GM18520 (cell line): ENCODE measurements at regions not wholly inside any gene's neighbourhood (a gene's known extent, or its start where the extent isn't known, plus 50 kb on each side); places are given as distances from the start of the nearest gene placed in this dataset.

ENCODE experiments used
- ATAC-seq: cut with Tn5 transposase; IDR thresholded peaks from one replicate; pipeline ENCODE4 v1.9.1; 2021; ENCODE audit not compliant: unreplicated experiment

DNA sequence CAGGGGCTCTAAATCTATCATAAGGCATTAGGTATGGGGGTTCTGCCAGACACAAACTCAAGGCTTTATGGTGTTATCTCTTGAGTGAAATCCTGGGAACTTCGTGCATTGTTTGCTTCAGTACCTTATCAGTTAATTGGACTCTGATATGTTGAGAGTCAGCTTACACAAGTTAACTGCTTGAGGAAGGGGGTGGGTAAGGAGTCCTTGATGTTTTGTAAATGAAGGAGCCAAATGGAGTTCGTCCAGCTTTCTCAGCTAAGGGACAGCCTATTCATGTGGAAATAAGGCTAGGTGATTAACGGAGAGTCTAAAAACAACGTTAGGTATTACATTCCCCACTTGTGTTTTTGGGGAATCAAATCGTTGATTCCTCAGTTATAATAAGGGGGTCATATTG lies 157.4 kb downstream of the TRIM27 start:
- no peak for ATAC-seq

DNA sequence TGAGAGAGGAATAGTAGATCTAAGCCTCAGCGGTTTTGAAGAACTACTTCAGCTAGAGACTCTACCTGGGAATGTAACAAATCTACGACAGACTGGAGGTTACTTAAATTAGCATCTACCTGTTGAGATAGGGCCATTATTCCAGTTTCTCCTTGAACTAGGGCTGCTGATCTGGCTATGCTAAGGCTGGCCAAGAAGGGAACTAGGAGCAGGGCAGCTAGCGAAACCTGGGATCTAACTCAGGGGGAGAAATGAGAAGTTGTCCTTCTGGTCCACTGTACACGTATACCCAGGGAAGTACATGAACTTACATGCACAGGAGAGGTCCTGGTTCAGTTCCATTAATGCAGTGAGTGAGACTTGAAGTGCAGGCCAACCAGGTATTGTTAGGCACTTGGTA lies 156.7 kb downstream of the TRIM27 start:
- no peak for ATAC-seq

DNA sequence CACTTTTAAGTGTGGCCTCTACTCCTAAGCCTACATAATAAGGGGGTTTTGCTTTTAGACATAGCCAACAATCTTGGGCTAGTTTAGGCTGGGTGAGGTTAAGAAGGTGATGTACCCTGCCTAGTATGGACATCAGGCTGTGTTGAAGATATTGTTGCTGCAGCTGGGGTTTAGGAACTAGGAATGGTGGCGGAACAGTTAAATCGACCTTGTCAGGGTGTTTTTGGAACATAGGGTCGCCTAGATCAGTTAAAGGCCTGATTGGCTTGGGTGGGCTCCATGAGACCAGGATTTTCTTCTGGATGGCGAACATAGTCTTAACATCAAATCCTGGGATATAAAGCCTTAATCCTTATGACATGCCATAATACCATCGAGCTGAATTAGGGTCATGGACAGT lies 156.1 kb downstream of the TRIM27 start:
- no peak for ATAC-seq

DNA sequence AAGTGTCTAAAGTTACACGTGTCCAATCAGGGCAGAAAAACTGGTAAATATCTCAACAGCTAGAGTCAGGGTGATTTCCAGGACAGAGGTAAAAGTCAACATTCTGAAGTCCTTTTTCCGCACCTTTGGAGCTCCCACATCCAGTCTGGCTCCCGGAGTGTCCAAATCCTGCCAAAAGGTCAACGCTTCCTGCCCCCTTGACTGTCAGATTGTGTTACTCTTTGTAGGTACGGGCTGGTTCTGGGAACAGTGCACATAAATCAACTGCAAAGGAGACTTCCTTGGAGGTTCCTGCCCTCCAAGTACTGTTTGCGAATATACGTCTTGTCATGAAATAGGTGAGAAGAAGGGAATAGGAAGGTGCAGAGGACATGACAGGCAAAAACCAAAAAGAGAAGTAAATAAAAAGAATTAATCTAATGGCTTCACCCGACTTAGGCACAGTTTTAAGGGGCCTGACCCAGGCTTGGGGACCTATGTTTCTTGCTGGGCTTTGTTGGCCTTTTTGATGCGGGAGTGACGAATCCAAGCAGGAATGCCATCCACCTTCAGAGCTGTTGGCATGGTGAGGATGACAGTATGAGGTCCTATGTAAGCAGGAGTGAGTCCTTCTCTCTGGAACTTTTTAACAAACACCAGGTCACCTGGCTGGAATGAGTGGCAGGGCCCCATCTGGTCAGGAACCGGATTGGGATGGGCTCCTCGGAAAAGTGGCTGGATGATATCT lies 155.4 kb downstream of the TRIM27 start:
- no peak for ATAC-seq

DNA sequence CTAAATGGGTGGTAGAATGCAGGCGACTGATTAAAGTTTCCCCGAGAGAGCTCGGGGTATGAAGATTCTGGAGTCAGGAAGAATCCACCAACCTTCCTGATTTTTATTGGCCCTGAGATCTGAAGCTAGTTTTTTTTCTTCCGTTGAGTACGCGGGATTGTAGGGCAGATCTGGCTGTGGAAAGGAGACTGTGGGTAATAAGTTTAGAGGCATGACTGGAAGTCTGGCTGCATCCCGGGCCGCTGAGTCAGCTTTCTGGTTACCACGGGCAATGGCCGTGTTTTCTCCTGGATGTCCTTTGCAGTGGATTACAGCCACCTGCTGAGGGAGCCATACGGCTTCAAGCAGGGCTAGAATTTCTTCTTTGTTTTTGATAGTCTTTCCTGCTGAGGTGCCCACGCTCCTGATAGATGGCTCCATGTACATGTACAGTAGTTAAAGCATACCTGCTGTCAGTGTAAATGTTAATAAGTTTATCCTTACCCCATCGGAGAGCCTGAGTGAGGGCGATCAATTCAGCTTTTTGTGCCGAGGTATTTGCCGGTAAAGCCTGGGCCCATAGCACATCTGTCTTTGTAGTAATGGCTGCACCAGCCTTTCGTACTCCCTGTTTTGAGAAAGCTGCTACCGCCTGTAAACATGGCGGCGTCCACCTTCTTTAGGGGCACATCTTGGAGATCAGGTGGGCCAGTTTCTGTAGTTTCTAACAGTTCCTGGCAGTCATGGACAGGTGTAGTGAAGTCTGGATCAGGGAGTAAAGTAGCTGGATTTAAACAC lies 154.0 kb downstream of the TRIM27 start:
- ATAC-seq, result no peak

GRCh38 chr6:28770732-28771131 lies 153.1 kb downstream of the TRIM27 start:
- ATAC-seq, result no peak

- no peak for ATAC-seq
Observed at GRCh38 chr6:28771401-28772267, 152.2 kb downstream of the TRIM27 start.

DNA sequence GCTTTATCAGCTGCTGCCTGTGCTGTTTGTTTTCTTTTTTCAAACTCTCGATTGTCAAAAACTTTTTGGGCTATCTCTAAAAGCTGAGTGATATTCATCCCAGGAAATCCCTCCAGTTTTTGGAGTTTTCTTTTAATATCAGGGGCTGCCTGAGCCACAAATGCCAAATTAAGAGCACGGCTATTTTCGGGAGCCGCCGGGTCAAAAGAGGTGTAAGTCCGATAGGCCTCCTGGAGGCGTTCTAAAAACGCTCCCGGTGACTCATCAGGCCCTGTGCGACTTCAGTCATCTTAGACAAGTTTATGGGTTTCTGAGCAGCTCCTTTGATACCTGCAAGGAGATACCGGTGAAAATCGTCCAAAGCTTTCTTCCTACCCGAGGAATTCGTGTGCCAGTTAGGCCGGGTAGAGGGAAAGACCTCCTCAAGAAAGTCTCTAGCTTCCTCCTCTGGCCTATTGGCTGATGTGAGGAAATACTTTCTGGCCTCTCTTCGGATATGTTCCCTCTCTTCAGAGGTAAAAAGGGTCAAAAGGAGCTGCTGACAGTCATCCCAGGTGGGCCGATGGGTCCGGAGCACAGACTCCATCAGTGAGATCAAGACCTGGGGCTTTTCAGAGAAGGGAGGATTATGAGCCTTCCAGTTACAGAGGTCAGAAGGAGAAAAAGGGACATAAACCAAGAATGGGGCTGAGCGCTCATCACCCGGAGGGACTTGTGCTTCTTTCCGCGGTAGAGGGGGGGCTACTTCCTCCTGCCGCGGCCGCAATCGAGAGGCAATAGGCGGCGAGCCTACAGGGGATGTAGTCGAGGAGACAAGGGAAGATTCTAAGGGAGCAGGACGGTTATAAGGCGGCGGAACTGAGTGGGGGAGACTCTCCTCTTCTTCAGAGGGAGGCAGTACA lies 151.1 kb downstream of the TRIM27 start:
- ATAC-seq, result no peak

- ATAC-seq, result no peak
Observed at GRCh38 chr6:28774292-28775051, 149.3 kb downstream of the TRIM27 start.

DNA sequence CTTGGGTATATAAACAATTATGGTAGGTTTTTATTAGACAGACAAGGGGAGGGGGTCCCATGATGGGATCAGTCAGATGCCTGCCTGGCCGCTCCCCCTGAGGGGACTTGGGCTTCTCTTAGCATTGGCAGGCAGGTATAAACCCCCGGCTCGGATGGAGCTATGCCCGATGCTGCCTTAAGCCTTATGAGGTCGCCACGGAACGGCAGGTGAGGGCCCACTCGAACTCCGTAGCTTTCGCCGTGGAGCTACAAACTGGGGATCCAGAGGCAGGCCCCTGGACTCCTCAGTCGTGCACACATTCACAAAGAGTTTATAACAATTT lies 148.8 kb downstream of the TRIM27 start:
- ATAC-seq, result no peak

DNA sequence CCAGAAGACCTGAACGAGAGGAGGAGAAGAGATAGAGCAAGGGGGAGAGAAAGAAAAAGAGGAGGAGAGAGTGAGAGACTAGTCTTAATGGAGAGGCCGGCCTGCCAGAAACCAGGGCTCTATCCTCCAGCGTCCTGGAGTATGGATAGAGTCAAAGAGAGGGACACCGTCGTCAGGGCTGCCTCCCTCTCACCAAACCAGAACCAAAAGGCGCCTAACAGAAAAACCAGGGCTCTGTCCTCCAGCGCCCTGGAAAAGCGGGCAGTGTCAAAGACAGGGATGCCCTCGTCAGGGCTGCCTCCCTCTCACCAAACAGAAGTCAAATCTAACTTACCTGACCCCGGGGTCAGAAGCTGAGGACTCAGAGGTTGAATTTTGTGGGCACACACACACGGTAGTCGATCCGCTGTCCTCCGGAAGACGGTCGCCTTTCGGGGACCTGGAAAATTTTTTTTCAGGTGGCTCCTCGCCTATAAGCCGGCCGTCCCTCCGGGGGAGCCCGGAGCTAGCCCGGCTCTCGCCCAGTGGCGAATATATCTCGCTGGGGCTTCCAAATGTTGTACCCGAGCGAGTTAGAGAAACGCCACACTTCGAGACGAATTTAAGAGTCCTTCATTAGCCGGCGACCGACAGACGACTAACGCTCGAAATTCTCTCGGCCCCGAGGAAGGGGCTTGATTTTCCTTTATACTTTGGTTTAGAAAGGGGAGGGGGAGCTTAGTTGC lies 148.2 kb downstream of the TRIM27 start:
- ATAC-seq, result no peak

DNA sequence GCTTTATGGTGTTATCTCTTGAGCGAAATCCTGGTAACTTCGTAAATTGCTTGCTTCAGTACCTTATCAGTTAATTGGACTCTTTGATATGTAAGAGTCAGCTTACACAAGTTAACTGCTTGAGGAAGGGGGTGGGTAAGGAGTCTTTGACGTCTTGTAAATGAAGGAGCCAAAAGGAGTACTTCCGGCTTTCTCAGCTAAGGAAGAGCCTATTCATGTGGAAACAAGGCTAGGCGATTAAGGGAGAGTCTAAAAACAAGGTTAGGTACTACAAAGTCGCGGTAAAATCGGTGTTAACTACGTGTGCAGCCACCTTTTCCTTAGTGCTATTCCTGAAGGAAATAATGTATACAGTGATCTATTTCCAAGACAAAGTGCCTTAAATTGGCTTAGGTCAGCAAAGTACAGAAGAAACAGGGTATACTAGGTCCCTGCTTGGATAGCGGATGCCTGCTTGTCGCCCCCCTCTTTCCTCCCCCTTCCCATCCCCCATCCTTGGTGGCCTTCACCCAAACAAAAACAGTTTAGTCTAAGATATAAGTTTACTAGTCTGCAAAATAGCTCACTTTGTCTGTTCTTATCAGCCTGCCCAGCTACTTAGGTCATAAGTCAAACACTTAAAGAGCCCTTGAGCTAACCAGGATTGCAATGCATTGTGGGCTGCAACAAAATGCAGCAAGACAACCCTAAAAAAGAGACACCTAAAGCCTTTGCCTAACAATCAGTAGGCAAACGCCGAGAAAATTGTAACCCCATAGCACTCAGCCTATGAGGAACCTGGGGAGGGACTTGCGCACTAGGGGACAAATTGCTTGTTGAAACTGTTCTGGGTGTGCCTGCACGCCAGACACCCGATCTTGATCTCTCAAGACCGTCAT lies 147.3 kb downstream of the TRIM27 start:
- ATAC-seq, result no peak

- ATAC-seq, result no peak
Observed at GRCh38 chr6:28777147-28777461, 146.7 kb downstream of the TRIM27 start.

- ATAC-seq, result no peak
Observed at GRCh38 chr6:28782113-28782673, 141.6 kb downstream of the TRIM27 start.

DNA sequence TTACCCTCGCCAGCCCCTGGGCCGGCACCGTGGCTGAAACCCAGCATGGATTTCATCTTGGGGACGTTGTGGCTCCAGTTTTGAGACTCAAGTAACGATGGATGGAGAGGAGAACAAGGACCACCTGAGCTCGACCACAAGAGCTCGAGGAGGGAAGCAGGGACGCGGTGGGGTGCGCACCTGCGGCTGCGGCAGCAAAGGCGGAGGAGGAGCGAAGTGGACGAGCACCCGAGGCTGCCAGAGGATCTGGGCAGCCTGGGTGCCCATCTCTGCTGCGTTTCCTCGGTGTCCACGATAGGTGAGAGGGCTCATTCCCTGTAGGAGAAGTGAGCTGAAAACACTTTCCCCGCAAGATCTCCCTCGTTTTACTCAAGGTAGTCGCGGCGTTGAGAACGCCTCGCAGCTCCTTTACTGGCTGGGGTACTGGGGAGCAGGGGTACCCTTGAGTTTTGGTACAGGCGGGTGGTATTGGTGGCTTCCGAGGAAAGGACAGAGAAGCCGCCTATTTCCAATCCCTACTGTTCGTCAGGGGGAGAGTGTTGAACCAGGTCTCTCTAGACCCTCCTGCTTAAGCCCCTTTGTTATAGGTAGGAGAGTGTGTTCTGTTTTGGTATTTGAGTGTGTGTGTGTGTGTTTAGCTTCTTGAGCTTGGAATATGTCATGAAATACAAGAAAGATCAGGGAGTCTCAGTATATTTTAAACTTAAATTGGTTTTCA lies 137.7 kb downstream of the TRIM27 start:
- ATAC-seq, result no peak

DNA sequence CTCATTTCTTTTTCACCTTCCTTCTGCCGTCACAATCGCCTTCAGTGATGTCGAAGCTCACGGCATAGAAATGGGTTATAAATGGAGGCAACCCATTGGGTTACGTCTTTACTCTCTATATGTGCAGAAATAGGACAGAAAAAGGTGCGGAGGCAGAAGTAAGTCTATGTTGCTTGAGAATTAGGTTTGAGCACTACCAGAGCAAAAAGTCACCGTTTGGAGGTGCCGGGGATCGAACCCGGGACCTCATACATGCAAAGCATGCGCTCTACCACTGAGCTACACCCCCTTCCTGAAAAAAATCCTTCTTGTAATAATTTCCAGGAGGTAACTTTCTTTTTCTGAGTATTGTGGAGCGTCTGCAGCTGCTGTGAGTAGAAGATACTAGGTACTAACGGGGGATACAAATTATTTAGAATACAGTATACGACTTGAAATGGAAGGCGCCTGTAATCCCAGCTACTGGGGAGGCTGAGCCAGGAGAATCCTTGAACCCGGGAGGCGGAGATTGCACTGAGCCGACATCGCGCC lies 134.2 kb downstream of the TRIM27 start:
- ATAC-seq, result no peak

DNA sequence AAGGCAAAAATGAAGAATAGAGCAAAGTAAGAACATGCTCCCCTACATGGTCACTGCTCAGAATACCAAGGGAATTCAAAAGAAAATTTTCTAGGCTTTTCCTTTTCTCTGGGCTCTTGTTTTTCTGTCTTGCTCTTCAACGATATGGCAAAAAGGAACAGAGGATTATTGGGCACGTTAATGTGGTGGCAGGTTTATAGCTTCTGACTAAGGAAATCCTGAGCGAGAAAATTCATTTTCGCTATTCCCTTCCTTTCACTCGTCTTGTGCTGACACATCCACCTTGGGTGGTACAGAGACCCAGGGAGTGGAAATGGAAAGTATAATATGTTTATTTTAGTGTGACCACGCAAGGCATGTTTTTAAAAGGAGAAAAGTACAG lies 132.8 kb downstream of the TRIM27 start:
- no peak for ATAC-seq
